SKM-1 (cell line): ENCODE measurements at regions not wholly inside any gene's neighbourhood (a gene's known extent, or its start where the extent isn't known, plus 50 kb on each side); places are given as distances from the start of the nearest gene placed in this dataset.
"Not testable (repeated sequence)": the region's sequence is repeated elsewhere in the genome, so short reads cannot be mapped to it uniquely, and the experiment has no call there.

Source experiments
- DNase-seq: peaks from one replicate; lab custom pipeline; 2025; ENCODE audit not compliant: unreplicated experiment; lab: John Stamatoyannopoulos, UW

- DNase-seq: no peak
These were observed 661.5 kb upstream of the EPHA5 start for GRCh38 chr4:66331761-66332160.

- no peak for DNase-seq
These were observed 659.8 kb upstream of the EPHA5 start for GRCh38 chr4:66330125-66330524.

GRCh38 chr4:66328803-66329574 is 658.7 kb upstream of the EPHA5 start:
- DNase-seq: no peak

- no peak for DNase-seq
These were observed 637.6 kb upstream of the EPHA5 start for GRCh38 chr4:66307641-66308438.

GRCh38 chr4:66300336-66300934 is 630.1 kb upstream of the EPHA5 start:
- no peak for DNase-seq

- DNase-seq: no peak
These were observed 628.3 kb upstream of the EPHA5 start for GRCh38 chr4:66298569-66298968.

- DNase-seq: no peak
These were observed 627.4 kb upstream of the EPHA5 start for GRCh38 chr4:66297703-66298102.

- no peak for DNase-seq
These were observed 624.3 kb upstream of the EPHA5 start for GRCh38 chr4:66294638-66295037.

GRCh38 chr4:66284991-66285451 is 614.7 kb upstream of the EPHA5 start:
- DNase-seq: no peak

GRCh38 chr4:66279084-66279483 is 608.8 kb upstream of the EPHA5 start:
- no peak for DNase-seq

- DNase-seq: no peak
These were observed 605.2 kb upstream of the EPHA5 start for GRCh38 chr4:66275411-66276038.

- no peak for DNase-seq
These were observed 602.8 kb upstream of the EPHA5 start for GRCh38 chr4:66273110-66273509.

GRCh38 chr4:66270356-66270755 is 600.1 kb upstream of the EPHA5 start:
- DNase-seq: not testable (repeated sequence)

GRCh38 chr4:66266554-66266953 is 596.3 kb upstream of the EPHA5 start:
- not testable (repeated sequence) for DNase-seq

- no peak for DNase-seq
These were observed 595.7 kb upstream of the EPHA5 start for GRCh38 chr4:66266035-66266434.

GRCh38 chr4:66252291-66252690 is 582.0 kb upstream of the EPHA5 start:
- DNase-seq: no peak

GRCh38 chr4:66246643-66247042 is 576.4 kb upstream of the EPHA5 start:
- no peak for DNase-seq

- DNase-seq: no peak
These were observed 565.6 kb upstream of the EPHA5 start for GRCh38 chr4:66235876-66236275.

GRCh38 chr4:66229885-66230284 is 559.6 kb upstream of the EPHA5 start:
- no peak for DNase-seq

GRCh38 chr4:66225539-66225938 is 555.2 kb upstream of the EPHA5 start:
- DNase-seq: no peak

- no peak for DNase-seq
These were observed 552.9 kb upstream of the EPHA5 start for GRCh38 chr4:66223068-66223703.
